ENCODE measurements at regions not wholly inside any gene's neighbourhood (a gene's known extent, or its start where the extent isn't known, plus 50 kb on each side); places are given as distances from the start of the nearest gene placed in this dataset.

GRCh38 chr7:94810496-94810895 lies 96.9 kb upstream of the PPP1R9A start:
- no peak overlapping the region for H3K4me3 ChIP-seq
- H3K27me3 ChIP-seq = no peaks in the 10 kb centered on the region
- no peaks in the 10 kb centered on the region for H3K4me1 ChIP-seq
- H3K9me3 ChIP-seq = no peaks in the 10 kb centered on the region
- WGBS = 82% methylated on average over 3 of the region's 3 CpGs
- no peak for DNase-seq (ENCODE audit: extremely low spot score)
- TF ChIP-seq, protein P1, sequence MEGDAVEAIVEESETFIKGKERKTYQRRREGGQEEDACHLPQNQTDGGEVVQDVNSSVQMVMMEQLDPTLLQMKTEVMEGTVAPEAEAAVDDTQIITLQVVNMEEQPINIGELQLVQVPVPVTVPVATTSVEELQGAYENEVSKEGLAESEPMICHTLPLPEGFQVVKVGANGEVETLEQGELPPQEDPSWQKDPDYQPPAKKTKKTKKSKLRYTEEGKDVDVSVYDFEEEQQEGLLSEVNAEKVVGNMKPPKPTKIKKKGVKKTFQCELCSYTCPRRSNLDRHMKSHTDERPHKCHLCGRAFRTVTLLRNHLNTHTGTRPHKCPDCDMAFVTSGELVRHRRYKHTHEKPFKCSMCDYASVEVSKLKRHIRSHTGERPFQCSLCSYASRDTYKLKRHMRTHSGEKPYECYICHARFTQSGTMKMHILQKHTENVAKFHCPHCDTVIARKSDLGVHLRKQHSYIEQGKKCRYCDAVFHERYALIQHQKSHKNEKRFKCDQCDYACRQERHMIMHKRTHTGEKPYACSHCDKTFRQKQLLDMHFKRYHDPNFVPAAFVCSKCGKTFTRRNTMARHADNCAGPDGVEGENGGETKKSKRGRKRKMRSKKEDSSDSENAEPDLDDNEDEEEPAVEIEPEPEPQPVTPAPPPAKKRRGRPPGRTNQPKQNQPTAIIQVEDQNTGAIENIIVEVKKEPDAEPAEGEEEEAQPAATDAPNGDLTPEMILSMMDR (IDR thresholded peaks at IDR 0.05) = no peak
- intact Hi-C loops (cut with DNase I) = no loop called here
- H3K36me3 ChIP-seq = no peaks in the 10 kb centered on the region
- no peak overlapping the region for H3K27ac ChIP-seq (replicated peaks in 1 of 4)

GRCh38 chr7:94813917-94814316 lies 93.5 kb upstream of the PPP1R9A start:
- Histone ChIP-seq H3K4me3 (no peak overlapping the region), H3K4me1 (no peaks in the 10 kb centered on the region), H3K27ac (replicated peaks in 1 of 4) (no peak overlapping the region), H3K27me3 (no peaks in the 10 kb centered on the region), H3K36me3 (no peaks in the 10 kb centered on the region), H3K9me3 (peaks cover 0 to 18% (median 10%) of the 10 kb centered on the region in 4 donors)
- 78% methylated on average over 3 of the region's 3 CpGs for WGBS
- intact Hi-C loops (cut with DNase I) = no loop called here
- TF ChIP-seq, protein P1 (IDR thresholded peaks at IDR 0.05) = no peak
- TF ChIP-seq POLR2AphosphoS5 (IDR thresholded peaks at IDR 0.05) (no peak), EP300 (IDR thresholded peaks at IDR 0.05) (no peak), POLR2A (IDR thresholded peaks at IDR 0.05; ENCODE audit: low read depth) (no peak)
- no peak for DNase-seq (ENCODE audit: extremely low spot score)

DNA sequence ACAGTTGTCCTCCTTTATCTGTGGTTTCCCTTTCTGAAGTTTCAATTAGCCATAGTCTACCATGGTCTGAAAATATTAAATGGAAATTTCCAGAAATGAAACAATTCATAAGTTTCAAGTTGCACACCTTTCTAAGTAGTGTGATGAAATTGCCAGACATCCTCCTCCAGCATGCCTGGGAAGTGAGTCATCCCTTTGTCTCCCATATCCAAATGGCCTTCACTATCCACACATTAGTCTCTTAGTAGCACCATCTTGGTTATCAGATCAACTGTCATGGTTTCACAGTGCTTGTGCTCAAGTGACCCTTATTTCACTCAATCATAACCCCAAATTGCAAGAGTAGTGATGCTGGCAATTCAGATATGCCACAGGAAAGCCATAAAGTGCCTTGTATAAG lies 83.4 kb upstream of the PPP1R9A start:
- no peaks in the 10 kb centered on the region for H3K4me1 ChIP-seq
- H3K36me3 ChIP-seq = no peaks in the 10 kb centered on the region
- peaks cover 0 to 4% (median under 1%) of the 10 kb centered on the region in 4 donors for H3K9me3 ChIP-seq
- TF ChIP-seq EP300 (IDR thresholded peaks at IDR 0.05) (no peak), POLR2AphosphoS5 (IDR thresholded peaks at IDR 0.05) (no peak), POLR2A (IDR thresholded peaks at IDR 0.05; ENCODE audit: low read depth) (no peak)
- TF ChIP-seq, protein P1 (IDR thresholded peaks at IDR 0.05) = no peak
- H3K4me3 ChIP-seq = no peak overlapping the region
- DNase-seq (ENCODE audit: extremely low spot score) = no peak
- no peak overlapping the region for H3K27ac ChIP-seq (replicated peaks in 1 of 4)
- no peaks in the 10 kb centered on the region for H3K27me3 ChIP-seq
- intact Hi-C loops (cut with DNase I) = no loop called here

DNA sequence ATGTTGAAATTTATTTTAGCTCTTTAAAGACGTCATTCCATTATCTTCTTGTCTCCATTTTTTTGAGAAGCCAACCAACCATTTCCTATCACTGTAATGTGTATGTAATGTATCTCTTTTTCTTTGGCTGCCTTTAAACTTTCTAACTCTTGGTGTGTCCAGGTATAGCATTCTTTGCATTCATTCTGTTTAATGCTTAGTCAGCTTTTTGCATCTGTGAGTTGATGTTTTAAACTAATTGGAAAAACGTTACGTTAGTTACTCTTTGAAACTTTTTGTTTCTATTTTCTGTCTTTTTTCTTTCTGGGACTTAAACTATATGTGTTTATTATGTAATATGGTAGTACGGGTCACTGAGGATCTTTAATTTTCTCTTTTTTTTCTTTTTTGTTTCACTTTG lies 77.4 kb upstream of the PPP1R9A start:
- H3K27me3 ChIP-seq = no peaks in the 10 kb centered on the region
- 93% methylated on average over 4 of the region's 4 CpGs for WGBS
- no peak for DNase-seq (ENCODE audit: extremely low spot score)
- H3K4me1 ChIP-seq = no peaks in the 10 kb centered on the region
- intact Hi-C loops (cut with DNase I) = no loop called here
- H3K4me3 ChIP-seq = no peak overlapping the region
- TF ChIP-seq POLR2AphosphoS5 (IDR thresholded peaks at IDR 0.05) (no peak), EP300 (IDR thresholded peaks at IDR 0.05) (no peak), POLR2A (IDR thresholded peaks at IDR 0.05; ENCODE audit: low read depth) (no peak)
- TF ChIP-seq, protein P1 (IDR thresholded peaks at IDR 0.05) = no peak
- no peaks in the 10 kb centered on the region for H3K36me3 ChIP-seq
- no peak overlapping the region for H3K27ac ChIP-seq (replicated peaks in 1 of 4)
- H3K9me3 ChIP-seq = peaks cover 0 to 6% (median 0%) of the 10 kb centered on the region in 4 donors

- 82% methylated on average over 4 of the region's 4 CpGs for WGBS
- intact Hi-C loops (cut with DNase I) = no loop called here
- Histone ChIP-seq H3K36me3 (no peaks in the 10 kb centered on the region), H3K4me1 (no peaks in the 10 kb centered on the region), H3K27ac (replicated peaks in 1 of 4) (no peak overlapping the region), H3K9me3 (peaks cover 0 to 6% (median 1%) of the 10 kb centered on the region in 4 donors), H3K4me3 (no peak overlapping the region), H3K27me3 (no peaks in the 10 kb centered on the region)
- no peak for DNase-seq (ENCODE audit: extremely low spot score)
- TF ChIP-seq POLR2AphosphoS5 (IDR thresholded peaks at IDR 0.05) (no peak), POLR2A (IDR thresholded peaks at IDR 0.05; ENCODE audit: low read depth) (no peak), EP300 (IDR thresholded peaks at IDR 0.05) (no peak)
- TF ChIP-seq, protein P1 (IDR thresholded peaks at IDR 0.05) = no peak
Measured at GRCh38 chr7:94832051-94832450, 75.3 kb upstream of the PPP1R9A start.
